ENCODE measurements at regions not wholly inside any gene's neighbourhood (a gene's known extent, or its start where the extent isn't known, plus 50 kb on each side); places are given as distances from the start of the nearest gene placed in this dataset.

DNA sequence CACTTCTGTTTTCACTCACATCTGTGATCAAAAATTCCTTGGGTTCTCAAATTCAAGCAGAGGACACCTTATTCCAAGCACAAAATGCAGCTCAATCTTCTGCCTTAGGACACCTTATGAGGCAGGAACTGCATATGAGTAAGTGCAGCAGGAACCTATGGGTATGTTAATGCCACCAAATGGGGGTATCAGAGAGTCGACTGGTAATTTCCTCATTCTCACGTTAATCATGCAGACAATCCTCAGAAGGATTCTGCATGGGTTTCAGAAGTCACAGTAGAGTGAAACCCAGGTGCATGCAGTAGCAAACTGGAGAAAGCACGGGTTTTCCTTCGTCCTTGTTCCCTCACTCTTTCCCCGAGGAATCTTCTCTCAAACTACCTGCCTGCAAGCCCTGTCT, 452.8 kb downstream of the CBLN2 start:
- H3K36me3 ChIP-seq (ENCODE audit: control insufficient read depth, insufficient read depth, low read length) = no peaks in the 10 kb centered on the region
- no peak for DNase-seq (ENCODE audit: extremely low read depth, insufficient read length)
- H3K4me3 ChIP-seq (replicated peaks; ENCODE audit: low read depth, low read length) = no peak overlapping the region
- no peaks in the 10 kb centered on the region for H3K27me3 ChIP-seq (replicated peaks; ENCODE audit: control insufficient read depth, insufficient read depth, low read length)
- TF ChIP-seq, protein P1, sequence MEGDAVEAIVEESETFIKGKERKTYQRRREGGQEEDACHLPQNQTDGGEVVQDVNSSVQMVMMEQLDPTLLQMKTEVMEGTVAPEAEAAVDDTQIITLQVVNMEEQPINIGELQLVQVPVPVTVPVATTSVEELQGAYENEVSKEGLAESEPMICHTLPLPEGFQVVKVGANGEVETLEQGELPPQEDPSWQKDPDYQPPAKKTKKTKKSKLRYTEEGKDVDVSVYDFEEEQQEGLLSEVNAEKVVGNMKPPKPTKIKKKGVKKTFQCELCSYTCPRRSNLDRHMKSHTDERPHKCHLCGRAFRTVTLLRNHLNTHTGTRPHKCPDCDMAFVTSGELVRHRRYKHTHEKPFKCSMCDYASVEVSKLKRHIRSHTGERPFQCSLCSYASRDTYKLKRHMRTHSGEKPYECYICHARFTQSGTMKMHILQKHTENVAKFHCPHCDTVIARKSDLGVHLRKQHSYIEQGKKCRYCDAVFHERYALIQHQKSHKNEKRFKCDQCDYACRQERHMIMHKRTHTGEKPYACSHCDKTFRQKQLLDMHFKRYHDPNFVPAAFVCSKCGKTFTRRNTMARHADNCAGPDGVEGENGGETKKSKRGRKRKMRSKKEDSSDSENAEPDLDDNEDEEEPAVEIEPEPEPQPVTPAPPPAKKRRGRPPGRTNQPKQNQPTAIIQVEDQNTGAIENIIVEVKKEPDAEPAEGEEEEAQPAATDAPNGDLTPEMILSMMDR (IDR thresholded peaks at IDR 0.05; ENCODE audit: insufficient read depth, low read length, poor library complexity, severe bottlenecking) = no peak

DNA sequence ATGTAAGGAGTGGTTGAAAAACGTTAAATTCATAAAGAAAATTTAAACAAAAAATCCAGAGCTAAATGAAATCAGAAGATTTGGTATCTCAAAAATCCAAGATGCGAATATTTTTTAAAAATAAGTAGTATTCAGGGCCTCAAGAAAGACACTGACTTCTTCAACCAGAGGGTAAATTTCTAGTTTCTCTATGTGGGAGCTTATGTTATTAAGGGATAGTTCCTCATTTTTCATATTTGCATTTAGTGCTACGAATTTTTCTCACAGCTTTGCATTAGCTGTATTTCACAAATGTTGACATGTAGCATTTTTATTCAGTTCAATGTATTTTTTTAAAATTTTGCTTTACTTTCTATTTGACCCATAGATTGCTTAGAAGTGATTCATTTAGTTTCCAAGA, 454.7 kb downstream of the CBLN2 start:
- H3K27me3 ChIP-seq (replicated peaks; ENCODE audit: control insufficient read depth, insufficient read depth, low read length) = no peaks in the 10 kb centered on the region
- H3K36me3 ChIP-seq (ENCODE audit: control insufficient read depth, insufficient read depth, low read length) = no peaks in the 10 kb centered on the region
- H3K4me3 ChIP-seq (replicated peaks; ENCODE audit: low read depth, low read length) = no peak overlapping the region
- TF ChIP-seq, protein P1 (IDR thresholded peaks at IDR 0.05; ENCODE audit: insufficient read depth, low read length, poor library complexity, severe bottlenecking) = no peak
- no peak for DNase-seq (ENCODE audit: extremely low read depth, insufficient read length)

DNA sequence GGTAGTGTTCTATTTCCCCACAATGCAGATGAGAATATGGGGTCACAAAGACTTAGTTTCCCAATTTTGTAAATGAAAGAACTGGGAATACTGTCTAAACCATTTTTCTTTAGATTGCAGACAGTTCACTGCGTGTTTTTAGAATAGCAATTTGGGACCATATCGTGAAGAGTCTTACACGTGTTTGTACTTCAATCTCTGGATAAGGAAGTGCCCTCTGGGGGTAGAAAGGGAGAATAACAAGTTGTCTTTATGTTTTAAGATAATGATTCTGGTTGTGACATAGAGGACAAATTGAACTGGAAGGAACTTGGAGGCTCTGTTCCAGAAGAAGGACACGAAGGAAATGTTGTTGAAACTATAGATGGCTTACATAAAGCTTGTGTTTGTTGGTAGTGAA, 457.7 kb downstream of the CBLN2 start:
- no peak for DNase-seq (ENCODE audit: extremely low read depth, insufficient read length)
- Histone ChIP-seq H3K4me3 (replicated peaks; ENCODE audit: low read depth, low read length) (no peak overlapping the region), H3K36me3 (ENCODE audit: control insufficient read depth, insufficient read depth, low read length) (no peaks in the 10 kb centered on the region), H3K27me3 (replicated peaks; ENCODE audit: control insufficient read depth, insufficient read depth, low read length) (no peaks in the 10 kb centered on the region)
- TF ChIP-seq, protein P1 (IDR thresholded peaks at IDR 0.05; ENCODE audit: insufficient read depth, low read length, poor library complexity, severe bottlenecking) = peak; percentile 38

DNA sequence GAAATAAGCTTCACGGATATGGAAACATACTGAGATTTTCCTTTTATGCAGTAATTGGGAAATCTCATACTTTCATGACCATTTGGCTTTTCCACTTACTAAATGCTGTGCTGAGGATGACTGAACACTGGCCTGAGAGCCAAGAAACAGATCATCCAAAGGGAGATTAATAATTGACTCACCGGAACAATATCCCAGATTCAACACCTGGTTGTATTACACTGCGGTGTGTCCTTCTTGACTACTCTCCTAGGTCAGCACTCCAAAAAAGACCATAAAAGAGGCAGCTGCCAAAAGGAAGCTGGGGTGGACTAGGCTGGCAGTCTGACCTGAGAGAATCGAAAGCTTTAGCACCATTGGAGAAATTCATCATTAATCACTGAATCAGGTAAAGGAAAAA, 469.1 kb downstream of the CBLN2 start:
- Histone ChIP-seq H3K36me3 (ENCODE audit: control insufficient read depth, insufficient read depth, low read length) (no peaks in the 10 kb centered on the region), H3K27me3 (replicated peaks; ENCODE audit: control insufficient read depth, insufficient read depth, low read length) (no peaks in the 10 kb centered on the region), H3K4me3 (replicated peaks; ENCODE audit: low read depth, low read length) (no peak overlapping the region)
- DNase-seq (ENCODE audit: extremely low read depth, insufficient read length) = no peak
- TF ChIP-seq, protein P1 (IDR thresholded peaks at IDR 0.05; ENCODE audit: insufficient read depth, low read length, poor library complexity, severe bottlenecking) = no peak

DNA sequence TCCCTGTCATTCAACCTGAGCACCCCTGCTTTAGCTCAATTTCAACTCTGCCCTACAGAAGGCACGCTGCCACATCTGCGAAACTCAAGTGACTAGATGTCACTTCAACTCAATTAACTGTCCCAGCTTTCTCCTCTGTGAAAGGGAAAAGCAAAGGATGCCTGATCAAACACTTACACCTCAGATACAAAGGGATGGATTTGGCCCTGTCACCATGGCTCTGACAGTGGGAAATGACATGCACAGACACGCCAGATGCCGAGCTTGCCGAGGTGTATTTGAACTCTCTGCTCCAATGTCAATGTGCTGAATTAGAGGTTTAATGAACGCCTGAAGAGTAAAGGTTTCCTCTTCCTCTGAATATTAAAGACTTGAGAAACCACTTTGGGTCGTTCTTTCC, 481.1 kb downstream of the CBLN2 start:
- H3K36me3 ChIP-seq (ENCODE audit: control insufficient read depth, insufficient read depth, low read length) = no peaks in the 10 kb centered on the region
- TF ChIP-seq, protein P1 (IDR thresholded peaks at IDR 0.05; ENCODE audit: insufficient read depth, low read length, poor library complexity, severe bottlenecking) = no peak
- DNase-seq (ENCODE audit: extremely low read depth, insufficient read length) = no peak
- H3K4me3 ChIP-seq (replicated peaks; ENCODE audit: low read depth, low read length) = no peak overlapping the region
- no peaks in the 10 kb centered on the region for H3K27me3 ChIP-seq (replicated peaks; ENCODE audit: control insufficient read depth, insufficient read depth, low read length)

DNA sequence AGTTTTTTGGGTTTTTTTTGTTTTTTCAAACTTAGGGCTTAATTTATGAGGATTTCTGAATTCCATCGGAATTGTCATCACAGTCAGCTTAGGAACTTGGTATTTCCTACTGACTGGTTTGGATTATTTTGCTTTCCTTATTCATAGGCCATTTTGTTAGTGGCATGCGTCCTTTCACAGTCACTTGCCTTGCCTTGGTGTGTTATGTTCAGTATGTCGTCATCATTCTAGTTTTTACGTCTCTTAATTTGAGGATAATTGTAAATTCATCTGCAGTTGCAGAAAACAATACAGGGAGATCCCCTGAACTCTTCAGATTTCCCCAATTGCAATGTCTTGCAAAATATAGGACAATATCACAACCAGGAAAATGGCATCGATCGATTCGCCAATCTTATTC, 485.3 kb downstream of the CBLN2 start:
- TF ChIP-seq, protein P1 (IDR thresholded peaks at IDR 0.05; ENCODE audit: insufficient read depth, low read length, poor library complexity, severe bottlenecking) = no peak
- no peaks in the 10 kb centered on the region for H3K27me3 ChIP-seq (replicated peaks; ENCODE audit: control insufficient read depth, insufficient read depth, low read length)
- H3K36me3 ChIP-seq (ENCODE audit: control insufficient read depth, insufficient read depth, low read length) = no peaks in the 10 kb centered on the region
- H3K4me3 ChIP-seq (replicated peaks; ENCODE audit: low read depth, low read length) = no peak overlapping the region
- no peak for DNase-seq (ENCODE audit: extremely low read depth, insufficient read length)
